OCI-LY7 (cell line): ENCODE measurements at regions not wholly inside any gene's neighbourhood (a gene's known extent, or its start where the extent isn't known, plus 50 kb on each side); places are given as distances from the start of the nearest gene placed in this dataset.

Source experiments
- CTCF ChIP-seq: fragments of 200-600 bp; sonication (generic); conservative IDR thresholded peaks from 2 replicates; pipeline ENCODE4 v1.5.1; 2014; ENCODE audit warnings: mild to moderate bottlenecking, antibody characterized with exemption, low read length, moderate library complexity, mixed read lengths
- EZH2phosphoT487 ChIP-seq: fragments of 200-600 bp; sonication (generic); IDR thresholded peaks from 2 replicates; pipeline ENCODE4 v1.6.1; 2018; ENCODE audit warnings: low read depth, borderline replicate concordance, mild to moderate bottlenecking, mixed run types, antibody characterized with exemption, low read length, moderate library complexity, mixed read lengths

- TF ChIP-seq CTCF, result no peak
- TF ChIP-seq EZH2phosphoT487, result no peak
These were observed 467.4 kb upstream of the CITED2 start for GRCh38 chr6:139841794-139842215.
